IgD-negative memory B cell (primary cell): ENCODE measurements at regions not wholly inside any gene's neighbourhood (a gene's known extent, or its start where the extent isn't known, plus 50 kb on each side); places are given as distances from the start of the nearest gene placed in this dataset.

Source experiments
- H3K27ac Mint-ChIP-seq, 3 donors: one replicate each; pipeline ENCODE4 v1.8.0; 2020 to 2022; ENCODE audit warnings: mild to moderate bottlenecking in 3 of 3, mixed read lengths in 3 of 3, moderate library complexity in 1 of 3
- H3K27me3 Mint-ChIP-seq: one replicate; pipeline ENCODE4 v1.8.0; 2021; ENCODE audit warnings: mixed read lengths
- H3K36me3 Mint-ChIP-seq: one replicate; pipeline ENCODE4 v1.8.0; 2020; ENCODE audit warnings: mild to moderate bottlenecking, mixed read lengths
- H3K4me1 Mint-ChIP-seq, 3 donors: one replicate each; pipeline ENCODE4 v1.8.0; 2020 to 2022; ENCODE audit warnings: mixed read lengths in 3 of 3, mild to moderate bottlenecking in 1 of 3
- H3K4me3 Mint-ChIP-seq, 4 donors: one replicate each; pipeline ENCODE4 v1.8.0; 2020 to 2022; ENCODE audit warnings: mild to moderate bottlenecking in 4 of 4, mixed read lengths in 4 of 4, moderate library complexity in 3 of 4
- H3K9me3 Mint-ChIP-seq, 3 donors: one replicate each; pipeline ENCODE4 v1.8.0; 2020 to 2021; ENCODE audit warnings: mixed read lengths in 3 of 3, mild to moderate bottlenecking in 1 of 3

GRCh38 chr15:87760547-87761314 lies 495.8 kb downstream of the NTRK3 start:
- H3K27ac Mint-ChIP-seq = peak overlapping the region in 1 of 3 donors; percentile 16
- no peaks in the 10 kb centered on the region for H3K36me3 Mint-ChIP-seq
- H3K27me3 Mint-ChIP-seq = peaks cover 1% of the 10 kb centered on the region
- peaks cover 0 to 12% (median 4%) of the 10 kb centered on the region in 3 donors for H3K9me3 Mint-ChIP-seq
- H3K4me1 Mint-ChIP-seq = peaks cover 4 to 21% (median 13%) of the 10 kb centered on the region in 3 donors
- no peak overlapping the region for H3K4me3 Mint-ChIP-seq

- Mint-ChIP-seq H3K9me3 (peaks cover 0 to 12% (median 4%) of the 10 kb centered on the region in 3 donors), H3K27ac (no peak overlapping the region), H3K4me3 (no peak overlapping the region), H3K36me3 (peaks cover 1% of the 10 kb centered on the region), H3K27me3 (peaks cover 1% of the 10 kb centered on the region), H3K4me1 (peaks cover 4 to 21% (median 13%) of the 10 kb centered on the region in 3 donors)
These were observed 497.6 kb downstream of the NTRK3 start for GRCh38 chr15:87758794-87759418.

GRCh38 chr15:87757084-87757483 lies 499.5 kb downstream of the NTRK3 start:
- no peak overlapping the region for H3K27ac Mint-ChIP-seq
- H3K4me1 Mint-ChIP-seq = peaks cover 3 to 15% (median 7%) of the 10 kb centered on the region in 3 donors
- H3K27me3 Mint-ChIP-seq = peaks cover 1% of the 10 kb centered on the region
- H3K9me3 Mint-ChIP-seq = peaks cover 0 to 8% (median 4%) of the 10 kb centered on the region in 3 donors
- H3K36me3 Mint-ChIP-seq = peaks cover 1% of the 10 kb centered on the region
- no peak overlapping the region for H3K4me3 Mint-ChIP-seq

- peaks cover 0 to 6% (median 0%) of the 10 kb centered on the region in 3 donors for H3K4me1 Mint-ChIP-seq
- peaks cover 1% of the 10 kb centered on the region for H3K36me3 Mint-ChIP-seq
- H3K4me3 Mint-ChIP-seq = no peak overlapping the region
- H3K9me3 Mint-ChIP-seq = peaks cover 0 to 6% (median 2%) of the 10 kb centered on the region in 3 donors
- H3K27me3 Mint-ChIP-seq = no peaks in the 10 kb centered on the region
- no peak overlapping the region for H3K27ac Mint-ChIP-seq
These were observed 500.5 kb downstream of the NTRK3 start for GRCh38 chr15:87756072-87756471.

- Mint-ChIP-seq H3K4me1 (peaks cover 0 to 4% (median 0%) of the 10 kb centered on the region in 3 donors), H3K9me3 (peaks cover 0 to 6% (median 2%) of the 10 kb centered on the region in 3 donors), H3K4me3 (no peak overlapping the region), H3K27me3 (no peaks in the 10 kb centered on the region), H3K36me3 (peaks cover 1% of the 10 kb centered on the region), H3K27ac (peak overlapping the region in 1 of 3 donors; percentile 59)
These were observed 501.3 kb downstream of the NTRK3 start for GRCh38 chr15:87755226-87755625.

- H3K36me3 Mint-ChIP-seq = peaks cover 1% of the 10 kb centered on the region
- H3K9me3 Mint-ChIP-seq = peaks cover 0 to under 1% (median 0%) of the 10 kb centered on the region in 3 donors
- H3K27me3 Mint-ChIP-seq = no peaks in the 10 kb centered on the region
- H3K27ac Mint-ChIP-seq = no peak overlapping the region
- H3K4me3 Mint-ChIP-seq = no peak overlapping the region
- H3K4me1 Mint-ChIP-seq = peaks cover 0 to 4% (median 0%) of the 10 kb centered on the region in 3 donors
These were observed 503.0 kb downstream of the NTRK3 start for GRCh38 chr15:87753539-87753938.

GRCh38 chr15:87752250-87752951 lies 504.1 kb downstream of the NTRK3 start:
- H3K27me3 Mint-ChIP-seq = no peaks in the 10 kb centered on the region
- H3K4me1 Mint-ChIP-seq = peaks cover 0 to 4% (median 0%) of the 10 kb centered on the region in 3 donors
- no peak overlapping the region for H3K27ac Mint-ChIP-seq
- no peak overlapping the region for H3K4me3 Mint-ChIP-seq
- no peaks in the 10 kb centered on the region for H3K9me3 Mint-ChIP-seq
- H3K36me3 Mint-ChIP-seq = peaks cover 1% of the 10 kb centered on the region

GRCh38 chr15:87748483-87748882 lies 508.1 kb downstream of the NTRK3 start:
- no peaks in the 10 kb centered on the region for H3K9me3 Mint-ChIP-seq
- no peak overlapping the region for H3K4me3 Mint-ChIP-seq
- no peak overlapping the region for H3K27ac Mint-ChIP-seq
- H3K4me1 Mint-ChIP-seq = peaks cover 0 to 4% (median 0%) of the 10 kb centered on the region in 3 donors
- no peaks in the 10 kb centered on the region for H3K36me3 Mint-ChIP-seq
- no peaks in the 10 kb centered on the region for H3K27me3 Mint-ChIP-seq

GRCh38 chr15:87747087-87747486 lies 509.5 kb downstream of the NTRK3 start:
- no peaks in the 10 kb centered on the region for H3K9me3 Mint-ChIP-seq
- no peaks in the 10 kb centered on the region for H3K36me3 Mint-ChIP-seq

GRCh38 chr15:87746333-87746732 lies 510.2 kb downstream of the NTRK3 start:
- H3K4me3 Mint-ChIP-seq = no peak overlapping the region
- H3K9me3 Mint-ChIP-seq = no peaks in the 10 kb centered on the region
- H3K27me3 Mint-ChIP-seq = no peaks in the 10 kb centered on the region
- no peaks in the 10 kb centered on the region for H3K36me3 Mint-ChIP-seq
- H3K4me1 Mint-ChIP-seq = no peaks in the 10 kb centered on the region
- H3K27ac Mint-ChIP-seq = no peak overlapping the region

More at GRCh38 chr15:87747087-87747486, 509.5 kb downstream of the NTRK3 start:
- Mint-ChIP-seq H3K4me1 (no peaks in the 10 kb centered on the region), H3K4me3 (no peak overlapping the region), H3K27me3 (no peaks in the 10 kb centered on the region), H3K27ac (no peak overlapping the region)

- no peak overlapping the region for H3K4me3 Mint-ChIP-seq
- no peaks in the 10 kb centered on the region for H3K36me3 Mint-ChIP-seq
- no peak overlapping the region for H3K27ac Mint-ChIP-seq
- H3K4me1 Mint-ChIP-seq = no peaks in the 10 kb centered on the region
- no peaks in the 10 kb centered on the region for H3K27me3 Mint-ChIP-seq
- H3K9me3 Mint-ChIP-seq = no peaks in the 10 kb centered on the region
These were observed 511.7 kb downstream of the NTRK3 start for GRCh38 chr15:87744815-87745214.

- no peak overlapping the region for H3K27ac Mint-ChIP-seq
- no peaks in the 10 kb centered on the region for H3K36me3 Mint-ChIP-seq
- H3K4me1 Mint-ChIP-seq = no peaks in the 10 kb centered on the region
- no peaks in the 10 kb centered on the region for H3K27me3 Mint-ChIP-seq
- no peaks in the 10 kb centered on the region for H3K9me3 Mint-ChIP-seq
- no peak overlapping the region for H3K4me3 Mint-ChIP-seq
These were observed 513.0 kb downstream of the NTRK3 start for GRCh38 chr15:87743562-87743961.

- H3K4me1 Mint-ChIP-seq = peaks cover 0 to 3% (median 0%) of the 10 kb centered on the region in 3 donors
- no peaks in the 10 kb centered on the region for H3K36me3 Mint-ChIP-seq
- no peaks in the 10 kb centered on the region for H3K27me3 Mint-ChIP-seq
- H3K9me3 Mint-ChIP-seq = no peaks in the 10 kb centered on the region
- no peak overlapping the region for H3K27ac Mint-ChIP-seq
- H3K4me3 Mint-ChIP-seq = no peak overlapping the region
These were observed 515.2 kb downstream of the NTRK3 start for GRCh38 chr15:87741350-87741749.

GRCh38 chr15:87740655-87741344 lies 515.7 kb downstream of the NTRK3 start:
- Mint-ChIP-seq H3K4me1 (peaks cover 0 to 3% (median 0%) of the 10 kb centered on the region in 3 donors), H3K4me3 (no peak overlapping the region), H3K27ac (no peak overlapping the region), H3K27me3 (no peaks in the 10 kb centered on the region), H3K36me3 (no peaks in the 10 kb centered on the region), H3K9me3 (no peaks in the 10 kb centered on the region)

GRCh38 chr15:87739866-87740265 lies 516.7 kb downstream of the NTRK3 start:
- H3K4me3 Mint-ChIP-seq = no peak overlapping the region
- H3K4me1 Mint-ChIP-seq = peaks cover 0 to 3% (median 0%) of the 10 kb centered on the region in 3 donors
- H3K9me3 Mint-ChIP-seq = no peaks in the 10 kb centered on the region
- H3K27me3 Mint-ChIP-seq = no peaks in the 10 kb centered on the region
- no peaks in the 10 kb centered on the region for H3K36me3 Mint-ChIP-seq
- no peak overlapping the region for H3K27ac Mint-ChIP-seq
